NCI-H82 treated with DMSO at 0.1 percent for 48 hours (cell line): ENCODE measurements at regions not wholly inside any gene's neighbourhood (a gene's known extent, or its start where the extent isn't known, plus 50 kb on each side); places are given as distances from the start of the nearest gene placed in this dataset.
"Not testable (repeated sequence)": the region's sequence is repeated elsewhere in the genome, so short reads cannot be mapped to it uniquely, and the experiment has no call there.

ENCODE experiments used
- DNase-seq: peaks from one replicate; lab custom pipeline; 2025; ENCODE audit not compliant: unreplicated experiment; lab: John Stamatoyannopoulos, UW

GRCh38 chr4:188432328-188432727, 293.1 kb downstream of the TRIML1 start:
- no peak for DNase-seq

DNA sequence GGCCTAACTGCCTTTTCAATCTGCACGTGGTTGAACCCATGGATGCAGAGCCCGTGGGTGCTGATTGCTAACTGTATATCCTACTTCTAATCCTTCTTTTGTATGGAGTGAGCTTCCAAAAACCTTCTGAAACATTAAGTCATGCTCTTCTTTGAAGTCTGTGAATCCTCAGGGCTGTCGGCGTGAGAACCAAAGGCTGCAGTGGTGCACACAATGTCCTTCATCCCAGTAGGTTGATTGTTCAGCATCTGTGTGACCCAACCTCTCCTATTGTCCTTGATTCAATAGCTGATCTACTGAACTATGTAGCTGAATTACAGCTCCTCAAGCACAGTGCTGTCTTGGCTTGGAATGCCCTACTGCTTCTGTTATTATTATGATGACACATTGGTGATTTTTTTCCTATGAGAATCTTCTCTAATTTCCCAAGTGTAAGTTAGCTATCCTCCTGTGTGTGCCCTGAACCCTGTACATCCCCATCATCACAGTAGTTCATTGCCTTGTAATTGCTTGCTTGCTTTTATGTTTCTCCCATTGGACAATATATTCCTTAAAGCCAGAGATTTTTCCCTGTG, 294.6 kb downstream of the TRIML1 start:
- no peak for DNase-seq

- DNase-seq = no peak
Observed at GRCh38 chr4:188434643-188435042, 295.4 kb downstream of the TRIML1 start.

- DNase-seq = no peak
Observed at GRCh38 chr4:188435381-188435780, 296.1 kb downstream of the TRIML1 start.

DNA sequence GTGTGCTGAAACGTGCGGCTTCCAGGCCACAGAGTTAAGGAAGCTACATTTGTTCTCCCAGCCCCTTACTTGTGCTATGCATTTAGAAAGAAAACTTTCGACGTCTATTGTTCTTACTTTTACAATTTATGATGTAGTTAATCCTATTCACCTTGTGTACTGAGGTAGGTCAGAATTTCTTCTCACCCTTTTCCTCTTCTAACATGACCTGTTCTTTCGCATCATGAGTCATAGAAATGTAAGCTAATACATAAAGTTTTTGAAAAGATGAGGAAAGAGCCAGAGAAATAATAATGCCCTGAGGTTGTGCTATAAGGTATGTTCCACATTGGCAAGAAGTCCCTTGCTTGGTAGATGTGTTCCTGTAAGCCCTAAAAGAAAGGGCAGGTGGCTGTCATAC, 298.3 kb downstream of the TRIML1 start:
- DNase-seq = no peak

GRCh38 chr4:188438391-188438824, 299.2 kb downstream of the TRIML1 start:
- not testable (repeated sequence) for DNase-seq

DNA sequence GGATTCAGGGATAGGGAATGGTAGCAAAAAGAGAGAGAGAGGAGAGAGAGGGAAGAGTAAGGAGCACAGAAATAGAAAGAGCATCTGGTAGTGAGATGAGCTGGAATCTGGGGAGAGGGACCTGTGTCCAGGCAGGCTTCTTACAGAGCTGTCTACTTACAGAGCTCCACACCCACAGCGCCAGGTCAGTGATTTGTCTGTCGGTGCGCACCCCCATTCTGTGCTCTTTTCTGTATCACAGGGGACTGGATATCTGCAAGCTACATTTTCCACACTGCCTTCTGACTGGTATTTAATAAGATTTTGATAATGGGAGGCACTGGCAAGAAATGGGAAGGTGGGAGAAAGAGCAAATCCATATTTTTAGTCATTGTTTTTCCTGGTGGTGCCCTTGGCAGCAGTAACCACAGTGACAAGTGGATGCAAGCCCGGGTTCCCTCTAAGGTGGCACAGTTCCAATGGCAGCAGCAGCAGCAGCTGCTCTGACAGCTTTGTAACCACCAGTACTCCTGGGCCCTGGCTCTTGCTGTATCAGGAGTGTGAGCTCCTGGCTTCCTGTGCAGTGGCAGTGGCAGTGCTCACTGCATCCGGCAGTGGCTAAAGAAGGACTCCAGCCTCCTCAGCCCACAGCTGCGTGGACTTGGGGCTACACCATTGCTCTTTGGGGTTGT, 300.5 kb downstream of the TRIML1 start:
- no peak for DNase-seq

GRCh38 chr4:188444500-188444899, 305.3 kb downstream of the TRIML1 start:
- no peak for DNase-seq

DNA sequence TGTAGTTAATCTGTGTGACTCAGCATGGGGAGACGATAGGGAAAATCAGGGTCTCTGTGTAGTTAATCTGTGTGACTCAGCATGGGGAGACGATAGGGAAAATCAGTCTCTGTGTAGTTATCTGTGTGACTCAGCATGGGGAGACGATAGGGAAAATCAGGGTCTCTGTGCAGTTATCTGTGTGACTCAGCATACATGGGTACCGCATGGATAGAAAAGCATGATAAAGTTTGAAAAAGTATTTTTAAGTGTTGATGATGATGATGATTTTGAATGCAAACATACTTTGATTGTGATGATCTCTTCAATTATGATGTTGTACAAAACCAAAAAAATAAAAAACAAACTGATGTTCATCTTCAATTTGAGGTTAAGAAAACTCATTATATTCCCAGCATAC, 309.8 kb downstream of the TRIML1 start:
- DNase-seq = not testable (repeated sequence)

DNA sequence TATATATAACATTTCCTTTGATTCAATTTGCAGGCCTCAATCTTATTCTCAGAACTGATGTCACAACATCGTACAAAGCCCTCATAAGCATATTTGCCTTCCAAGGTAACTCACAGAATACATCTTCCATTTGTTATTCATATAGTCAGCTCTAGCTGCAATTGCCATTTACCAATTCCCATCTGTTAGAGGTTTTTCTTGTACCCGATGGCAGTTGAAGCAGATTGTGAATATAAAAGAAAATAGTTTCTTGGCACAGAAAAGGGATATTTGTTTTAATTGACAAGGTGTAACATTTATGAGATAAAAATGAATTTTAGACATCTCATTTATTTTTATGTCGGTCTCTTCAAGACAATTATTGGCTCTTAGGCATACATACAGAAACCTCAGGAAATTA, 311.3 kb downstream of the TRIML1 start:
- DNase-seq = no peak

DNA sequence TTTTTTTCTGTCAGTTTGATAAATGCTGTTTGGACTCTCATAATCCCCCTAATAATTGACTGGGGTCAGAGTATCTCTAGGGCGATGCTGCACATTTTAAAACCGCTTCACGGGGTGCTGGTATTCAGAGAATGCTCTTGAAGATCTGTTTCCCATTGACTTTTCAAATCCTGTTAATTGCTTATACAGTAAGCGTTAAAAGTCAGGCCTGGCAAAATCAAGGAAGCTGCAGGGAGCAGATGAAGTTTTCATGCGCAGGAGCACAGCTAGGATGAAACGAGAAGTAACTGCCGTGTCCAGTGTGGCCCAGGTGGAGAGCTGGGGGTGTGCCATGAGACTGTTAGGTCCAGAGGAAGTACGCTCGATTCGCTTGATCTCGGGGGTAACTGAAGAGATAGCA, 312.9 kb downstream of the TRIML1 start:
- no peak for DNase-seq

DNA sequence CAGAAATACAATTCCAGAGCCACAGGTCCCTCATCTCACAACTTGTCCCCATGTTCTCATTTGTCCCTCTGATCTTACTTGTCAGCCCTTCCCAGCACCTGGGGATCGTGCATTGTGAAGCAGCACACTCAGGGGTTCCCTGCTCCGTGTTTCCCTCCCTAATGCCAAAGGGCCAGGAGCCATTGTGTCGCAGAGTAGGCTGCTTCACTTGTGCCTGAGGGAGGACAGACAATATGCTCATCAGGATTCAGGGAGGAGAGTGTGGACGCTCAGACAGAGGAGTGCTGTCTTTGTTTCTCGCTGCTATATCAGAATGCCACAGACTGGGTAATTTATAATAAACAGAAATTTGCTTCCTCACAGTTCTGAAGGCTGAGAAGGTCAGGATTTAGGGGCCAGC, 315.3 kb downstream of the TRIML1 start:
- no peak for DNase-seq

DNA sequence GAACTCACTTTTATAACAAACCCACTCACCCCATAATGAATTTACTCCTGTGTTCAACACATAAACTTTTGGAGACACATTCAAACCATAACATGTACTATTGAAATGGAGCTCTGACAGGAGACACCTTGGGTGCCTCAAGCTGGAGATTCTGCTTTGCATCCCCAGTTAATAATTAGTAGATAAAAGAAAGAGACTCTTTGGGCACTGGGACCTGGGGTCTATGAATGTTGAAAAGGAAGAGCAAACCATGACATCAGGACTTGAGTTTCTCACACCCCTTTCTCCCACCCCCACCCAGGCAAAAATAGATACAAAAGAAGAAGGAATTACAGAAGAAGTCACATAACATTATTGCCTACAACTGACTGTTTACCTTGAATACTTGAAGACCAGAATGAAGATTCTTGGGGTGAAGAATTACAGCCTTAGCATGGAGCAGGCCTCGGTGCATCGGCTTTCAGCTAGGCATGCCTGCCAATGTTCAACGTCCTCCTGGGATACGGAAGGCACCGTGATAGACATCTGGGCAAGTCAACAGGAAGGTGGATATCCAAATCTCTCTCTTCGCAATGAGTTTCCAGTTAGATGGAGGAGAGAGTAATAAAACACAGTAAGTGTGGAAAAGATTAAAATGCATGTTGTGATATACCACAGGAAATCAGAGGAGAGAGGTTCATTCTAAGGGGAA, 316.0 kb downstream of the TRIML1 start:
- DNase-seq = no peak

- no peak for DNase-seq
Observed at GRCh38 chr4:188459381-188459780, 320.1 kb downstream of the TRIML1 start.

- DNase-seq = no peak
Observed at GRCh38 chr4:188463909-188464308, 324.7 kb downstream of the TRIML1 start.

DNA sequence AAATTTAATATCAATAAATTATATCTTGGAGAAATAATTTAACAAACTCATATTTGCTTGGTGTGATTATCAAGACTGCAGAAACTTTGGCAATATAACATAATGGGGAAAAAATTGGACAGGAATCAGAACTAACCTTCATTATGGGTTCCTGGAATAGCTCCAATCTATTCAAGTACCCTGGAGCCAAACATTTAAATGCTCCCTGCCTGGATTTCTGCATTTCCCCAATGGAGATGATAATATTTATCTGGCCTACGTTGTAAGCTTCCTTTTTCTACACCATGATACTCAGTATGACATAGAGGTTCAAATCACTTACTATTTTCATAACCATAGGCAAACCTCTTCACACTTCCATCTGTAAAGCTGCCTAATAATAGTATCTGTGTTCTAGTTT, 326.8 kb downstream of the TRIML1 start:
- no peak for DNase-seq

- DNase-seq = no peak
Observed at GRCh38 chr4:188484256-188484655, 345.0 kb downstream of the TRIML1 start.

GRCh38 chr4:188485906-188486305, 346.7 kb downstream of the TRIML1 start:
- no peak for DNase-seq

- DNase-seq = no peak
Observed at GRCh38 chr4:188492886-188493285, 353.6 kb downstream of the TRIML1 start.

GRCh38 chr4:188495169-188495568, 355.9 kb downstream of the TRIML1 start:
- DNase-seq = no peak

- no peak for DNase-seq
Observed at GRCh38 chr4:188511431-188511830, 372.2 kb downstream of the TRIML1 start.

DNA sequence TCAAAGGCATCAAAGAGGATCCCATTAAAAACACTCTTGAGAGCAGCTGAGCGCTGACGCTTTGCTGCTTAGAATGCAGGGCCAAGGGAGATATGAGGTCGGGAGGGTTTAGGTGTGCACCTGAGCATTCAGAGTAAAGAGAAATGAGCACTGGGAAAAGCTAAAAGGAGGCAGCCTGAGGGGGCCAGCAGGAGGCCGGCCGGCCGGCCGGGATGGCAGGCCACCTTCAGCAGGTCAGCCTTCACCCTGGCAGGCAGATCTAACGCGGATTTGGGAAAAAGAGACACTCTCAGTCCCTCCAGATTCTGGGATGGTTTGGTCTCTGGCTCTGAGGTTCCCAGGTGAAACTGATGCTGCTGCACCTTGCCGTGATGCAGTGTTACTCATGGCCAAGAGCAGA, 393.5 kb downstream of the TRIML1 start:
- DNase-seq = no peak
